Natural killer cell (primary cell): ENCODE measurements at regions not wholly inside any gene's neighbourhood (a gene's known extent, or its start where the extent isn't known, plus 50 kb on each side); places are given as distances from the start of the nearest gene placed in this dataset.

Experiments
- ATAC-seq, 3 donors: fragments of 150-1000 bp in 2 of 3; fragments of 200-7000 bp in 1 of 3; cut with Tn5 transposase; 1 replicate in 1 of 3; 2 replicates in 2 of 3; pipeline ENCODE4 v1.10.0; 2021; ENCODE audit warnings: mild to moderate bottlenecking in 2 of 3, moderate library complexity in 2 of 3
- DNase-seq, 2 donors: peaks; one replicate each; pipeline versions ENCODE4 v3.0.0 to v3.0.0-alpha.2; 2013 to 2021; ENCODE audit warnings: mixed read lengths in 1 of 2
- H3K27ac ChIP-seq: one replicate; pipeline ENCODE4 v1.5.1; 2013; ENCODE audit warnings: mild to moderate bottlenecking, low read length
- H3K27me3 ChIP-seq: one replicate; pipeline ENCODE4 v1.6.1; 2013; ENCODE audit warnings: low read length; ENCODE audit not compliant: control insufficient read depth, insufficient read depth
- H3K36me3 ChIP-seq: one replicate; pipeline ENCODE4 v1.6.1; 2013; ENCODE audit warnings: low read length; ENCODE audit not compliant: control insufficient read depth, insufficient read depth
- H3K4me1 ChIP-seq: one replicate; pipeline ENCODE4 v1.6.1; 2013; ENCODE audit warnings: low read length; ENCODE audit not compliant: control insufficient read depth, insufficient read depth
- H3K4me3 ChIP-seq: one replicate; pipeline ENCODE4 v1.5.1; 2013; ENCODE audit warnings: low read length
- H3K9me3 ChIP-seq: one replicate; pipeline ENCODE4 v1.6.1; 2013; ENCODE audit warnings: low read length; ENCODE audit not compliant: control insufficient read depth, insufficient read depth
- H3K27ac Mint-ChIP-seq, 2 donors: one replicate each; pipeline ENCODE4 v1.8.0; 2022; ENCODE audit warnings: mild to moderate bottlenecking in 2 of 2, mixed read lengths in 2 of 2, moderate library complexity in 1 of 2
- H3K27me3 Mint-ChIP-seq, 2 donors: one replicate each; pipeline ENCODE4 v1.8.0; 2022; ENCODE audit warnings: low read depth in 2 of 2, mixed read lengths in 2 of 2
- H3K36me3 Mint-ChIP-seq: one replicate; pipeline ENCODE4 v1.8.0; 2022; ENCODE audit warnings: mixed read lengths
- H3K4me1 Mint-ChIP-seq, 2 donors: one replicate each; pipeline ENCODE4 v1.8.0; 2022; ENCODE audit warnings: mixed read lengths in 2 of 2
- H3K4me3 Mint-ChIP-seq: one replicate; pipeline ENCODE4 v1.8.0; 2022; ENCODE audit warnings: mild to moderate bottlenecking, moderate library complexity, mixed read lengths
- H3K9me3 Mint-ChIP-seq, 2 donors: one replicate each; pipeline ENCODE4 v1.8.0; 2022; ENCODE audit warnings: mixed read lengths in 2 of 2
- WGBS: methylation state at CpG from one replicate; pipeline ENCODE4 v1.1.7; 2013; ENCODE audit warnings: missing lambda C conversion rate; ENCODE audit not compliant: insufficient coverage; 5-methylcytosine and 5-hydroxymethylcytosine counted together
- intact Hi-C: fragments of 100-400 bp; cut with micrococcal nuclease; formaldehyde crosslinking; loops from one replicate; pipeline ENCODE4 v1.14.2; 2022
- TF ChIP-seq, protein P1 (sequence below): fragments of 200-600 bp; IDR thresholded peaks from one replicate; pipeline ENCODE4 v1.8.0; 2022; ENCODE audit warnings: antibody characterized with exemption

DNA sequence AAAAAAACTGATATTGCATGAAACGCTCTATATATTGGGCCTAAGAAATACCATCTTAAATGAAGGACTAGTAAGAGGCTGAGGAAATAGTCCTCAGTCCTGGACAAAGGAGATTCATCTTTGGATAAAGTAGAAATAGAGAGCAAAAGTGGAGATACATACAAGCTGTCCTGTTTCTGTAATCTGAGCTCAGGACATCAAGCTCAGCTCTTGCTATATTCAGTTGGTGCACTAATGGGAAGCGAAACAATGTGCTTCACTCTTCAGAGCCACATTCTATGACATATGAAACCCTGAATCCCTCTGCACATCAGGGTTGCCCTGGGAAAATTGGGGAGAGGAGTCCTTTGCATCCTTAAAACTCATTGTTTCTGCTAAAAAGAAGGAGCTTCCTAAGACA is 290.7 kb downstream of the VPS13C start:
- Histone ChIP-seq H3K4me3 (no peak overlapping the region), H3K36me3 (no peaks in the 10 kb centered on the region), H3K9me3 (peaks cover 8% of the 10 kb centered on the region), H3K4me1 (no peaks in the 10 kb centered on the region), H3K27ac (no peak overlapping the region), H3K27me3 (no peaks in the 10 kb centered on the region)
- H3K4me1 Mint-ChIP-seq: peaks cover 10 to 13% of the 10 kb centered on the region in 2 donors
- WGBS: 100% methylated on average over 2 of the region's 2 CpGs
- ATAC-seq (no peak), DNase-seq (no peak)
- peaks cover 22% of the 10 kb centered on the region for H3K36me3 Mint-ChIP-seq
- H3K9me3 Mint-ChIP-seq: peaks cover 6 to 7% of the 10 kb centered on the region in 2 donors
- no peak overlapping the region for H3K27ac Mint-ChIP-seq
- intact Hi-C loops: no loop called here
- peaks cover 2 to 11% of the 10 kb centered on the region in 2 donors for H3K27me3 Mint-ChIP-seq
- TF ChIP-seq, protein P1, sequence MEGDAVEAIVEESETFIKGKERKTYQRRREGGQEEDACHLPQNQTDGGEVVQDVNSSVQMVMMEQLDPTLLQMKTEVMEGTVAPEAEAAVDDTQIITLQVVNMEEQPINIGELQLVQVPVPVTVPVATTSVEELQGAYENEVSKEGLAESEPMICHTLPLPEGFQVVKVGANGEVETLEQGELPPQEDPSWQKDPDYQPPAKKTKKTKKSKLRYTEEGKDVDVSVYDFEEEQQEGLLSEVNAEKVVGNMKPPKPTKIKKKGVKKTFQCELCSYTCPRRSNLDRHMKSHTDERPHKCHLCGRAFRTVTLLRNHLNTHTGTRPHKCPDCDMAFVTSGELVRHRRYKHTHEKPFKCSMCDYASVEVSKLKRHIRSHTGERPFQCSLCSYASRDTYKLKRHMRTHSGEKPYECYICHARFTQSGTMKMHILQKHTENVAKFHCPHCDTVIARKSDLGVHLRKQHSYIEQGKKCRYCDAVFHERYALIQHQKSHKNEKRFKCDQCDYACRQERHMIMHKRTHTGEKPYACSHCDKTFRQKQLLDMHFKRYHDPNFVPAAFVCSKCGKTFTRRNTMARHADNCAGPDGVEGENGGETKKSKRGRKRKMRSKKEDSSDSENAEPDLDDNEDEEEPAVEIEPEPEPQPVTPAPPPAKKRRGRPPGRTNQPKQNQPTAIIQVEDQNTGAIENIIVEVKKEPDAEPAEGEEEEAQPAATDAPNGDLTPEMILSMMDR: no peak
- no peak overlapping the region for H3K4me3 Mint-ChIP-seq

DNA sequence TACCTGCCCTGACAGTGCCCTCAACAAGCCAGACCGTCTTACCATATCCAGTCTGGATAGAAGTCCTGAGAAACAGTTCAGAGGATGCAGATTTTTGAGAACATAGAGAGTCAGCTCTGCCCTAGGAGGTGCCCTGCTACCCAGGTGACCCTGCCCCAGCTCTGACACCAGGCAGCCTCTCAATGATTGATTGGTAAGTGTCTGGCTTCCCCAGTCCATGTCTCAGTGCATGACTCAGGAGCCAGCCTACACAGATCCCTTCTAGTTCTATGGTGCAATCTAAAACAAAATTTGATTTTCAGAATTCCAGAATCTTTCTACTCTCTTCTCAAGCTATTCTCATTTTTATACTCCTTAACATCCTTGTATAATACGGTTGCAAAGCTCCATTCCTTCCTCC is 292.1 kb downstream of the VPS13C start:
- TF ChIP-seq, protein P1: no peak
- Histone ChIP-seq H3K9me3 (peaks cover 8% of the 10 kb centered on the region), H3K36me3 (no peaks in the 10 kb centered on the region), H3K4me3 (no peak overlapping the region), H3K27me3 (peaks cover 2% of the 10 kb centered on the region), H3K4me1 (no peaks in the 10 kb centered on the region), H3K27ac (no peak overlapping the region)
- ATAC-seq: no peak
- Mint-ChIP-seq H3K9me3 (peaks cover 6 to 7% of the 10 kb centered on the region in 2 donors), H3K27me3 (peaks cover 4 to 13% of the 10 kb centered on the region in 2 donors), H3K36me3 (peaks cover 22% of the 10 kb centered on the region), H3K27ac (no peak overlapping the region), H3K4me3 (no peak overlapping the region), H3K4me1 (peaks cover 10 to 23% of the 10 kb centered on the region in 2 donors)
- 100% methylated on average over 1 of the region's 2 CpGs for WGBS
- DNase-seq: no peak
- intact Hi-C loops: no loop called here

DNA sequence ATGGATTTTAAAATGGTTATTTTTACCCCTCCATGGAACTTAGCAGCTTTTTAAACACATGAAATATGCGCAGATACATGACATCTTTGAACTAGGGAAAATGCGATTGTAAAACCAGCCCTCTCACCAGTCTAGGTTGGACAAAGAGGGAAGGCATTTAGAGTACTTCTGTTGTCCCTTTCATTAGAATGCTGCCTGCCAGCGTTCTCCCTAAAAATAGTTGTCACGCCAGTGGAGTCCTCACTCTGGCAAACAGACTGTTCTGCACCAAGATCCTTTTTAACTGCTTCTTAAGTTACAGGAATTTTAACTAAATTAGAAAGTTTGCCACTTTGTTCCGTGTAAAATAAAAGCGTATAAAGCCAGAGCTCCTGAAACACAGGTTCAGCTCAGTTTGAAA is 295.3 kb downstream of the VPS13C start:
- Histone ChIP-seq H3K27ac (no peak overlapping the region), H3K36me3 (no peaks in the 10 kb centered on the region), H3K4me1 (no peaks in the 10 kb centered on the region), H3K9me3 (no peaks in the 10 kb centered on the region), H3K27me3 (peaks cover 2% of the 10 kb centered on the region), H3K4me3 (no peak overlapping the region)
- TF ChIP-seq, protein P1: no peak
- H3K9me3 Mint-ChIP-seq: peaks cover 0 to 2% of the 10 kb centered on the region in 2 donors
- H3K36me3 Mint-ChIP-seq: no peaks in the 10 kb centered on the region
- peaks cover 5 to 16% of the 10 kb centered on the region in 2 donors for H3K27me3 Mint-ChIP-seq
- WGBS: 55% methylated on average over 6 of the region's 6 CpGs
- no peak for DNase-seq
- H3K4me1 Mint-ChIP-seq: peaks cover 10 to 23% of the 10 kb centered on the region in 2 donors
- intact Hi-C loops: no loop called here
- no peak overlapping the region for H3K27ac Mint-ChIP-seq
- no peak for ATAC-seq
- no peak overlapping the region for H3K4me3 Mint-ChIP-seq

DNA sequence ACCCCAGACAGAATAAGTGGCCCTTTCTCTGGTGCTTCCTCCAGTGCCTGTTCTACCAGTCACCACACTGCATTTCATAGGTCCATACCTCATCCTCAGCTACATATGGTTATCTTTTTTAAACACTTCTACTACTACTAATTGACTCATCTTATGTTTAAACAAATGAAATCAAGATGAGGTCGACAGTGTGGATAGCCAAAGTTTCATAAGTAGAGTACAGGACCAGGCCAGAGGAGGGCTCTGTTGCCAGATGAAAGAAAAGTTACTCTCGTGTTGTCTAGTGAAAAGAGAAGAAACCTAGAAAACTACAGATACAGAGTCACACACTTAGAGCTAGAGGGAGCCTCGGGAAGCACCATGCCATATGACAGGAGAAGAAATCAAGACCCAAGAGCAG is 296.1 kb downstream of the VPS13C start:
- intact Hi-C loops: no loop called here
- WGBS: 86% methylated on average over 3 of the region's 3 CpGs

More for the DNA sequence above, 296.1 kb downstream of the VPS13C start:
- H3K9me3 ChIP-seq: no peaks in the 10 kb centered on the region
- Mint-ChIP-seq H3K36me3 (no peaks in the 10 kb centered on the region), H3K4me1 (peaks cover 10 to 23% of the 10 kb centered on the region in 2 donors), H3K9me3 (peaks cover 0 to 2% of the 10 kb centered on the region in 2 donors), H3K27ac (no peak overlapping the region), H3K27me3 (peaks cover 5 to 19% of the 10 kb centered on the region in 2 donors), H3K4me3 (no peak overlapping the region)
- no peak overlapping the region for H3K4me3 ChIP-seq
- TF ChIP-seq, protein P1: no peak
- no peak for DNase-seq
- no peaks in the 10 kb centered on the region for H3K36me3 ChIP-seq
- H3K27ac ChIP-seq: no peak overlapping the region
- ATAC-seq: no peak
- no peaks in the 10 kb centered on the region for H3K4me1 ChIP-seq
- peaks cover 2% of the 10 kb centered on the region for H3K27me3 ChIP-seq
